Duodenal mucosa (tissue), 2 donors: ENCODE measurements at regions not wholly inside any gene's neighbourhood (a gene's known extent, or its start where the extent isn't known, plus 50 kb on each side); places are given as distances from the start of the nearest gene placed in this dataset.

Experiments
- H3K27ac ChIP-seq: one replicate; pipeline ENCODE4 v1.7.0; 2013; ENCODE audit warnings: low read depth, low read length
- H3K27me3 ChIP-seq, 2 donors: one replicate each; pipeline ENCODE4 v1.7.0; 2013; ENCODE audit warnings: low read length in 2 of 2, control low read depth in 1 of 2; ENCODE audit not compliant: insufficient read depth in 2 of 2, control insufficient read depth in 1 of 2
- H3K36me3 ChIP-seq, 2 donors: one replicate each; pipeline ENCODE4 v1.7.0; 2013; ENCODE audit warnings: low read length in 2 of 2, control low read depth in 1 of 2; ENCODE audit not compliant: insufficient read depth in 2 of 2, control insufficient read depth in 1 of 2
- H3K4me1 ChIP-seq, 2 donors: one replicate each; pipeline ENCODE4 v1.7.0; 2013; ENCODE audit warnings: low read length in 2 of 2, control low read depth in 1 of 2; ENCODE audit not compliant: insufficient read depth in 2 of 2, control insufficient read depth in 1 of 2
- H3K4me3 ChIP-seq, 2 donors: one replicate each; pipeline ENCODE4 v1.7.0; 2013; ENCODE audit warnings: low read length in 2 of 2, low read depth in 1 of 2
- H3K9ac ChIP-seq, 2 donors: one replicate each; pipeline ENCODE4 v1.7.0; 2013; ENCODE audit warnings: low read length in 2 of 2, low read depth in 1 of 2
- H3K9me3 ChIP-seq, 2 donors: one replicate each; pipeline ENCODE4 v1.7.0; 2013; ENCODE audit warnings: low read length in 2 of 2, control low read depth in 1 of 2; ENCODE audit not compliant: control insufficient read depth in 1 of 2

DNA sequence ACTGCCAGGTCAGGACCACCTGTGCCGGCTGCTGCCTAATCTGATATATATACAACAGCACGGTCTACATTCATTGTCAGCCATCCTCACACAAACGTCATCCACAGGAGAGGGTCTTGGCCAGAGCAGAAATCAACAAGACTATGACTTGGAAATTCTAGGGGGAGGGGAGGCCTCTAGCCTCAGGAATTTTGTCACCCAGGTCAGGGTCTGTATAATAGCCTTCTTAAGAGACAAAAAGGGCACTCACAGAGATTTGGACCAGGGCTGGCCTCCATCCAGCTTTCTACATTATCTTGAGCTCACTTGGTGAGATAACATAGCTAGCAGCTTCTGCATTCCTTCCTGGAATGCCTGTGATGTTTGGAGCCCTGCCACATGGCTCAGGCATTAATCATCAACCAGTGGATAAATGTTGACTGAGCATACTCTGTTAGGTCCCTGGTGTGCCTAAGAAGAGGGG lies 50.4 kb upstream of the CTIF start:
- no peak overlapping the region for H3K9ac ChIP-seq
- H3K9me3 ChIP-seq, result no peaks in the 10 kb centered on the region
- no peak overlapping the region for H3K27ac ChIP-seq
- H3K36me3 ChIP-seq, result no peaks in the 10 kb centered on the region
- H3K27me3 ChIP-seq, result no peaks in the 10 kb centered on the region
- H3K4me3 ChIP-seq, result no peak overlapping the region
- peaks cover 3 to 7% of the 10 kb centered on the region in 2 donors for H3K4me1 ChIP-seq

DNA sequence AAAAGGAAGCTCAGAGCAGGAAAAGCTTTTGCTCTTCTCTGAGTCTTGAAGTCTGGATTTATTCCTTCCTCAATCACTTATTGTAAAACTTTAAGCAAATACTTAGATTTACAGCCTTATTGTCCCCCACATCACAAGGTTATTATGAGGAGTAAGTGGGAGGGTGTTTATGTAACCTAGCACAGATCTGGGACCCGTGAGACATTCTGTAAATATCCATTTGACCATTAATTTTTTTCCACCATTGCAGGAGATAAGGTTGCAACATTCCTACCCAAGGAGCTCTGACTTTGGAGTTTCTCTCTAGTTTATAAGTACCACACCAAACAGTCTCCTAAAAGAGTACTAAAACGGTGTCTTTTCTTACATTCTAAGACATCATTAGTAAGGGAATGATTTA lies 52.1 kb upstream of the CTIF start:
- Histone ChIP-seq H3K27ac (no peak overlapping the region), H3K9ac (no peak overlapping the region), H3K27me3 (no peaks in the 10 kb centered on the region), H3K36me3 (no peaks in the 10 kb centered on the region), H3K9me3 (no peaks in the 10 kb centered on the region), H3K4me3 (no peak overlapping the region), H3K4me1 (peaks cover 3 to 6% of the 10 kb centered on the region in 2 donors)

DNA sequence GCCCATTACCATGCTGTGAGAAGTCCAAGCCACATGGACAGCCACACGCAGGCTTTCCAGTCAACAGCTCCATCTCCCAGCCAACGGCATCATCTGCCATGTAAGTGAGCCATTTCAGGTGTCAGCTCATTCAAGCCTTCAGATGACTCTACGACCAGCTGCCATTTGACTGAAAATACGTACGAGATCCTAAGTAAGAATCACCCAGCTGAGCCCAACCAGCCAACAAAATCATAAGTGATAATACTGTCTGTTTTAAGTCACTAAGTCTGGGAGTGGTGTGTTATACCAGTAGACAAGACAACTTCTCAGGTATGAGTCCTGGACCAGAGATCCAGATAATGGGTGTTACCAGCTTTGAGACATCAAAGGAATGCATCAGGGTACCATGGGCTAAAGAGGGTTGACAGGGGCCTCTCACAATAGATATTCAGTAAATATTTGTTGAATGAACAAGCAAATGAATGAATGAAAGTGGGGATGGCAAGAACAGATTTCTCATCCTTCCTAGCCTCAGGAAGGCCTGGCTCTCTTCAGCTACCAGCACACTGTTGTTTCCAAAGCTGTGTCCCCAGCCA lies 52.9 kb upstream of the CTIF start:
- no peak overlapping the region for H3K9ac ChIP-seq
- H3K27ac ChIP-seq, result no peak overlapping the region
- H3K36me3 ChIP-seq, result no peaks in the 10 kb centered on the region
- H3K4me1 ChIP-seq, result peaks cover 3 to 6% of the 10 kb centered on the region in 2 donors
- no peak overlapping the region for H3K4me3 ChIP-seq
- no peaks in the 10 kb centered on the region for H3K27me3 ChIP-seq
- H3K9me3 ChIP-seq, result no peaks in the 10 kb centered on the region

DNA sequence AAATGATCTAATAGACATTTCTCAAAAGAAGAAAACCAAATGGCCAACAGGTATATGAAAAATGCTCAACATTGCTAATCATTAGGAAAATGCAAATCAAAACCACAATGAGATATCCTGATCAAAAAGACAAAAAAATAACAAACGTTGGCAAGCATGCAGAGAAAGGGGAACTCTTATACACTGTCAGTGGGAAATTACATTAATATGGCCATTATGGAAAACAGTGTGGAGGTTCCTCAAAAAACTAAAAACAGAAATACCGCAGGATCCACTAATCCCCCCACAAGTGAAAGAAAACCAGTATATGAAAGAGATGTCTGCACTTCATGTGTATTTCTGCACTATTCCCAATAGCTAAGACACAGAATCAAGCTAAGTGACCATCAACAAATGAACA lies 57.7 kb upstream of the CTIF start:
- no peaks in the 10 kb centered on the region for H3K27me3 ChIP-seq
- no peaks in the 10 kb centered on the region for H3K9me3 ChIP-seq
- no peaks in the 10 kb centered on the region for H3K4me1 ChIP-seq
- H3K36me3 ChIP-seq, result no peaks in the 10 kb centered on the region
- H3K9ac ChIP-seq, result no peak overlapping the region
- H3K27ac ChIP-seq, result no peak overlapping the region
- no peak overlapping the region for H3K4me3 ChIP-seq

DNA sequence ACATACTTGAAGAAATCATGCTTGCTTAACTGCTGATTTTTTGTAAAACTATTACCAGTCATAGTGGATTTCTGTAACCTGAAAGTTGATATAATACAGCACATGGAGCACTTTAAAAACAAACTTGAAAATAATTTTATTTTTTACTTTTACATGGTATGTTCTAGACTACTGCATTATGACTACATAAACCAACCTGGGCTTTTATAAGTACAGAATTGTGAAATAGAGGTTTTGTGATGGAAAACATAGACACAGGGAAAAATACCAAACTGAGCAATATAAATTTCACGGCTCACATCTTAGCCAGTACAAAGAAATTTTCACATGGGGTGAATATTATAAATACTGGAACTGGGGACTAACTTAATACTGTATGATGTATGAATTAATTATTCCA lies 59.3 kb upstream of the CTIF start:
- no peak overlapping the region for H3K27ac ChIP-seq
- peaks cover 0 to 3% of the 10 kb centered on the region in 2 donors for H3K4me1 ChIP-seq
- no peak overlapping the region for H3K4me3 ChIP-seq
- H3K9me3 ChIP-seq, result no peaks in the 10 kb centered on the region
- H3K9ac ChIP-seq, result no peak overlapping the region
- H3K27me3 ChIP-seq, result no peaks in the 10 kb centered on the region
- no peaks in the 10 kb centered on the region for H3K36me3 ChIP-seq

DNA sequence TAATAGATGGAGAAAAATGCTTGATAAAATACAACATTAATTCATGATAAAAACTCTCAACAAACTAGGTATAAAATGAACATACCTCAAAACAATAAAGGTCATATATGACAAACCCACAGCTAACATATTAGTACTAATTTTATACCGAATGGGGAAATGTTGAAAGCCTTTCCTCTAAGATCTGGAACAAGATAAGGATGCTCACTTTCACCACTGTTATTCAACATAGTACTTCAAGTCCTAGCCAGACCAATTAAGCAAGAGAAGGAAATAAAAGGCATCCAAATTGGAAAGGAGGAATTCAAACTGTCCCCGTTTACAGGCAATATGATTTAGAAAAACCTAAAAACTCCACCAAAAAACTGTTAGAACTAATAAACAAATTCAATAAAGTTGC lies 61.5 kb upstream of the CTIF start:
- Histone ChIP-seq H3K4me1 (peaks cover 0 to 3% of the 10 kb centered on the region in 2 donors), H3K4me3 (no peak overlapping the region), H3K9me3 (peaks cover 0 to 2% of the 10 kb centered on the region in 2 donors), H3K27me3 (no peaks in the 10 kb centered on the region), H3K36me3 (no peaks in the 10 kb centered on the region), H3K9ac (no peak overlapping the region), H3K27ac (no peak overlapping the region)

DNA sequence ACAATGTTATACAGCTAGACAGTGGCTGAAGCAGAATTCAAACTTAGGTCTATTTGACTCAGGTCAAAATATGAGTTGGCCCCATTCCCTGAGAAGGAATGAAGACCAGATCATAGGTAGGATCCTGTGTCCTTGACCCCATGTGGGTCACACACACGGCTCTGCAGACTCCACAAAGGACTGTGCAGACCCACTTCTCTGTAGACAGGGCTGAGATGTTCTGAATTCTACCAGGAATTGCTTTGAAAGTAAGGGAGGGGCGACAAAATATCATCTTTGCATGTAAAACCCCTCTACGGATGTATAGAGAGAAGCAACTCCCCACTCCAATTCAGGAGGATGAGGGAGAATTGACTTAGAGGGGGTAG lies 62.3 kb upstream of the CTIF start:
- no peak overlapping the region for H3K4me3 ChIP-seq
- peaks cover 0 to 3% of the 10 kb centered on the region in 2 donors for H3K4me1 ChIP-seq
- H3K9me3 ChIP-seq, result peaks cover 0 to 2% of the 10 kb centered on the region in 2 donors
- H3K27ac ChIP-seq, result no peak overlapping the region
- no peaks in the 10 kb centered on the region for H3K27me3 ChIP-seq
- H3K36me3 ChIP-seq, result no peaks in the 10 kb centered on the region
- H3K9ac ChIP-seq, result no peak overlapping the region

DNA sequence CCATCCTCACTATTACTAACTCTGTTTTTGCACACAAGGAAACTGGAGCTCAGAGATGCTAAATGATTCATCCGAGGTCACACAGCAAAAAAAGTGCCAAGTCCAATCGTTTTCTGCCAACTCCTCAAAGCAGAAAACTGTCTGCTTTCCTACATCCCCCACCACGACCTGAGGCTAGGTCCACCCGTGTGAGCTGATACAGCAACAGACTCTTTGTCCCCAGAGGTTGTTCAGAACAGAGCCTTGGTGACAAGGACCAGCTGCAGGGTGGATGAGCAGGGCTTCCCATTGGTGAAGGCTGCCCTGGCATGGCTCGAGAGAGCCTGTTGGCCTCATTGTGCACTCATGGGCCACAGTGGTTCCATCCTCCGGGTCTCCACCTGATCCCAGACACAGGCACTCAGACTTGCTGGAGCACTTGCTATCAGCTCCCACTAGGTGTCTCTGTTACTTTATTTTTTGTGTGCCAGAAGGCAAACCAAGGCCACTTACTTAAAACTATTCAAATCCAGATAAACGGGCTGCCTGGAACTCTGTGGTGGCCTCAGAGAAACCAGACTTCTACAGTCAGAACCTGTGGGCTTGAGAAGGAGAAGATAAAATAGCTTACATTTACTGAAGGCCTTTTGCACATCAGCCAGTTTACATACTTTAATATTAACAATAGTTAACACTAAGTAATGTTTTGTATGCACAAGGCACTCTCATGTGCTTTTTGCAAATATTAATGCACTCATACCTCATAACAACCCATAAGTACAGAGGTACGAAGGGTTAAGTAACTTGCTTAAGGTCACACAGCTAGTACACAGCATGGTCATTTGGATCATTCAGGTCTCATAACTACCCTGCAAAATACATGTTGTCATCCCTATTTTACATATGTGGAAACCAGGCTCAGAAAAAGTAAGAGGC lies 62.9 kb upstream of the CTIF start:
- H3K4me1 ChIP-seq, result peaks cover 0 to 3% of the 10 kb centered on the region in 2 donors
- no peak overlapping the region for H3K9ac ChIP-seq
- no peak overlapping the region for H3K4me3 ChIP-seq
- no peaks in the 10 kb centered on the region for H3K36me3 ChIP-seq
- no peak overlapping the region for H3K27ac ChIP-seq
- no peaks in the 10 kb centered on the region for H3K27me3 ChIP-seq
- peaks cover 0 to 2% of the 10 kb centered on the region in 2 donors for H3K9me3 ChIP-seq

DNA sequence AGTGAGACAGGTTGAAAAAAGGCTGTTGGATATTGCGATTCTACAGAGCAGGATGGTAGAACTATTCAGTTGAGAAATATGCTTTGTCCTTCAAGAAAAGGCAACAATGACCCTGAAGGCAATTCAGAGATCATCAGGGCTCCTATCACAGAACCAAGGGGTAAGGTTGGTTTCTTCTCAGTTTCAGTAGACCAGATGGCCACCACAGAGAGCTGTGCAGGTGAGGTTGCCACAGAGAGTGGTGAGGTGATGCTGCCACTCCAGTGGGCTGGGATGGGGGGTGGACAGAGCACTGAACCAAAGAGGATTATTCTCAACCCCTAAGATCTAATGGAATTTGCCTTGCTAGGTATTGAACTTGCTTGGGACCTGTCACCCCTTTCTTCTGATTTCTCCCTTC lies 64.6 kb upstream of the ZBTB7C start:
- H3K4me3 ChIP-seq, result no peak overlapping the region
- no peaks in the 10 kb centered on the region for H3K27me3 ChIP-seq
- H3K36me3 ChIP-seq, result no peaks in the 10 kb centered on the region
- H3K9me3 ChIP-seq, result peaks cover 0 to 2% of the 10 kb centered on the region in 2 donors
- H3K4me1 ChIP-seq, result peaks cover 0 to 3% of the 10 kb centered on the region in 2 donors
- no peak overlapping the region for H3K27ac ChIP-seq
- no peak overlapping the region for H3K9ac ChIP-seq

DNA sequence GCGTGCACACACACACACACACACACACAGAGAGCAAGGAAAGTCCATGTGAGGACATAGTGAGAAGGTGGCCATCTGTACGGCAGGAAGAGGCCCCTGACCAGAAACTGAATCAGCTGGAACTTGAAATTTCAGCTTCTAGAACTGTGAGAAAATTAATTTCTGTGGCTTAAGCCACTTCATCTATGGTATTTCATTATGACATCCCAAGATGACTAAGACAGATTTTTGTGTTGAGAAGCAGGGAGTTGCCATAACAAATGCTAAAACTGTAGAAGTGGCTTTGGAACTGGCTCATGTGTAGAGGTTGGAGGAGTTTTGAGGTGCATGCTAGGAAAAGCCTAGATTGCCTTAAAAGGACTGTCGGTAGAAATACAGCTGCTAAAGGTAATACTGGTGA lies 63.4 kb upstream of the ZBTB7C start:
- no peak overlapping the region for H3K27ac ChIP-seq
- H3K9ac ChIP-seq, result no peak overlapping the region
- no peaks in the 10 kb centered on the region for H3K27me3 ChIP-seq
- peaks cover 0 to 3% of the 10 kb centered on the region in 2 donors for H3K4me1 ChIP-seq
- H3K36me3 ChIP-seq, result no peaks in the 10 kb centered on the region
- peaks cover 0 to 2% of the 10 kb centered on the region in 2 donors for H3K9me3 ChIP-seq
- no peak overlapping the region for H3K4me3 ChIP-seq
